Non-pigmented ciliary epithelial cell (primary cell): ENCODE measurements at regions not wholly inside any gene's neighbourhood (a gene's known extent, or its start where the extent isn't known, plus 50 kb on each side); places are given as distances from the start of the nearest gene placed in this dataset.

ENCODE experiments used
- DNase-seq: peaks from one replicate; pipeline ENCODE4 v3.0.0-alpha.2; 2010; ENCODE audit warnings: low read depth

GRCh38 chrX:98371994-98372393 is 1488.3 kb downstream of the RPA4 start:
- no peak for DNase-seq

GRCh38 chrX:98379134-98379533 is 1495.4 kb downstream of the RPA4 start:
- no peak for DNase-seq

- DNase-seq = no peak
Observed at GRCh38 chrX:98380106-98380505, 1496.4 kb downstream of the RPA4 start.

GRCh38 chrX:98380556-98380955 is 1496.8 kb downstream of the RPA4 start:
- no peak for DNase-seq

- DNase-seq = no peak
Observed at GRCh38 chrX:98398542-98398941, 1514.8 kb downstream of the RPA4 start.

GRCh38 chrX:98405376-98405775 is 1521.7 kb downstream of the RPA4 start:
- no peak for DNase-seq

GRCh38 chrX:98407584-98407983 is 1523.9 kb downstream of the RPA4 start:
- no peak for DNase-seq

GRCh38 chrX:98409867-98410266 is 1526.2 kb downstream of the RPA4 start:
- no peak for DNase-seq

- no peak for DNase-seq
Observed at GRCh38 chrX:98412058-98412457, 1528.3 kb downstream of the RPA4 start.

GRCh38 chrX:98422536-98422935 is 1538.8 kb downstream of the RPA4 start:
- DNase-seq = no peak

GRCh38 chrX:98432413-98432812 is 1548.7 kb downstream of the RPA4 start:
- no peak for DNase-seq

- DNase-seq = no peak
Observed at GRCh38 chrX:98448524-98448923, 1564.8 kb downstream of the RPA4 start.

GRCh38 chrX:98452456-98452855 is 1568.7 kb downstream of the RPA4 start:
- DNase-seq = no peak

GRCh38 chrX:98459669-98460068 is 1576.0 kb downstream of the RPA4 start:
- DNase-seq = no peak

- DNase-seq = no peak
Observed at GRCh38 chrX:98480606-98481005, 1596.9 kb downstream of the RPA4 start.

GRCh38 chrX:98481636-98482035 is 1597.9 kb downstream of the RPA4 start:
- no peak for DNase-seq

- no peak for DNase-seq
Observed at GRCh38 chrX:98490670-98491069, 1607.0 kb downstream of the RPA4 start.

GRCh38 chrX:98501426-98501825 is 1617.7 kb downstream of the RPA4 start:
- no peak for DNase-seq

GRCh38 chrX:98506907-98507306 is 1623.2 kb downstream of the RPA4 start:
- no peak for DNase-seq

- no peak for DNase-seq
Observed at GRCh38 chrX:98514032-98514431, 1630.3 kb downstream of the RPA4 start.

- no peak for DNase-seq
Observed at GRCh38 chrX:98516120-98516519, 1632.4 kb downstream of the RPA4 start.

GRCh38 chrX:98523026-98523425 is 1639.3 kb downstream of the RPA4 start:
- DNase-seq = no peak

- DNase-seq = no peak
Observed at GRCh38 chrX:98523521-98523920, 1639.8 kb downstream of the RPA4 start.

GRCh38 chrX:98548519-98548918 is 1664.8 kb downstream of the RPA4 start:
- DNase-seq = no peak

- no peak for DNase-seq
Observed at GRCh38 chrX:98568795-98569194, 1685.1 kb downstream of the RPA4 start.
